Transverse colon (tissue), 4 donors: ENCODE measurements at regions not wholly inside any gene's neighbourhood (a gene's known extent, or its start where the extent isn't known, plus 50 kb on each side); places are given as distances from the start of the nearest gene placed in this dataset.

Experiments
- CTCF ChIP-seq, 5 experiments: fragments of 200-600 bp in 3 of 5; fragments of 450-650 bp in 2 of 5; sonication (generic) in 3 of 5; IDR thresholded peaks; 1 replicate in 2 of 5; 2 replicates in 3 of 5; pipeline ENCODE4 v1.5.1; 2016 to 2017; ENCODE audit warnings: antibody characterized with exemption in 5 of 5, inconsistent platforms in 3 of 5, mild to moderate bottlenecking in 2 of 5, moderate library complexity in 1 of 5
- POLR2AphosphoS5 ChIP-seq, 3 donors: sonication (generic); formaldehyde crosslinking; IDR thresholded peaks; one replicate each; pipeline ENCODE4 v1.6.1; 2016; ENCODE audit warnings: antibody characterized with exemption in 3 of 3

- TF ChIP-seq POLR2AphosphoS5 (IDR thresholded peaks at IDR 0.05), result no peak
- no peak for TF ChIP-seq CTCF (IDR thresholded peaks at IDR 0.05)
These were observed 1024.6 kb downstream of the EFNA5 start for GRCh38 chr5:106646106-106646505.
